Neural crest cell (in vitro differentiated cells): ENCODE measurements at regions not wholly inside any gene's neighbourhood (a gene's known extent, or its start where the extent isn't known, plus 50 kb on each side); places are given as distances from the start of the nearest gene placed in this dataset.

Source experiments
- DNase-seq: peaks from one replicate; pipeline ENCODE4 v3.0.0; 2021; ENCODE audit warnings: low read depth, mixed read lengths, low spot score
- H3K27ac Mint-ChIP-seq: one replicate; pipeline ENCODE4 v1.8.0; 2021; ENCODE audit warnings: mild to moderate bottlenecking, mixed read lengths; ENCODE audit not compliant: unreplicated experiment
- H3K27me3 Mint-ChIP-seq: 2 replicates; pipeline ENCODE4 v1.8.0; 2021; ENCODE audit warnings: low read depth, mild to moderate bottlenecking, mixed read lengths
- H3K36me3 Mint-ChIP-seq: 2 replicates; pipeline ENCODE4 v1.8.0; 2021; ENCODE audit warnings: low read depth, mild to moderate bottlenecking, mixed read lengths
- H3K4me1 Mint-ChIP-seq: 2 replicates; pipeline ENCODE4 v1.8.0; 2021; ENCODE audit warnings: mixed read lengths
- H3K4me3 Mint-ChIP-seq: one replicate; pipeline ENCODE4 v1.8.0; 2021; ENCODE audit warnings: mild to moderate bottlenecking, mixed read lengths
- H3K9me3 Mint-ChIP-seq: 2 replicates; pipeline ENCODE4 v1.8.0; 2021; ENCODE audit warnings: mixed read lengths
- TF ChIP-seq, protein P1 (sequence below): fragments of 200-600 bp; sonication (generic); conservative IDR thresholded peaks from 2 replicates; pipeline ENCODE4 v1.5.0; 2021; ENCODE audit warnings: antibody characterized with exemption, mild to moderate bottlenecking

DNA sequence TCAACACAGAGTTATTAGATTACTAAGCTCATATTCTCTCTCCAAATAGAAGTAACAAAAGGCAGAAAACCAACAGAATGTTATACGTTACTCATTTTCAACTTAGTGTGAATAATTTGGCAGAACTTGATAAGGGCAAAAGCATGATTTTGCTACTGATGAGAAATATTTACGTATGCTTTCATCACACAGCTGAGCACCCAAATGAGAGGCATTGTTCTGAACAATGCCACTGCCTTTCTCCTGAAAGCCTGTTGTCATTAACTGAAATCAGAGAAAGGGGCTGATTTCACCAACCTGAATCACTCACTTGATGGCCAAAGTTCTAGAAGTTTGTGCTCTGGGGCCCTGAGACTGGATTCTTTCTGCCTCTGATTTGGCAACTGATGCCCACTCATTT is 367.5 kb upstream of the PTGER4 start:
- TF ChIP-seq, protein P1, sequence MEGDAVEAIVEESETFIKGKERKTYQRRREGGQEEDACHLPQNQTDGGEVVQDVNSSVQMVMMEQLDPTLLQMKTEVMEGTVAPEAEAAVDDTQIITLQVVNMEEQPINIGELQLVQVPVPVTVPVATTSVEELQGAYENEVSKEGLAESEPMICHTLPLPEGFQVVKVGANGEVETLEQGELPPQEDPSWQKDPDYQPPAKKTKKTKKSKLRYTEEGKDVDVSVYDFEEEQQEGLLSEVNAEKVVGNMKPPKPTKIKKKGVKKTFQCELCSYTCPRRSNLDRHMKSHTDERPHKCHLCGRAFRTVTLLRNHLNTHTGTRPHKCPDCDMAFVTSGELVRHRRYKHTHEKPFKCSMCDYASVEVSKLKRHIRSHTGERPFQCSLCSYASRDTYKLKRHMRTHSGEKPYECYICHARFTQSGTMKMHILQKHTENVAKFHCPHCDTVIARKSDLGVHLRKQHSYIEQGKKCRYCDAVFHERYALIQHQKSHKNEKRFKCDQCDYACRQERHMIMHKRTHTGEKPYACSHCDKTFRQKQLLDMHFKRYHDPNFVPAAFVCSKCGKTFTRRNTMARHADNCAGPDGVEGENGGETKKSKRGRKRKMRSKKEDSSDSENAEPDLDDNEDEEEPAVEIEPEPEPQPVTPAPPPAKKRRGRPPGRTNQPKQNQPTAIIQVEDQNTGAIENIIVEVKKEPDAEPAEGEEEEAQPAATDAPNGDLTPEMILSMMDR = no peak
- no peak overlapping the region for H3K27ac Mint-ChIP-seq
- H3K36me3 Mint-ChIP-seq = no peaks in the 10 kb centered on the region
- no peaks in the 10 kb centered on the region for H3K9me3 Mint-ChIP-seq
- no peak for DNase-seq
- H3K4me1 Mint-ChIP-seq = peaks cover 3% of the 10 kb centered on the region
- H3K4me3 Mint-ChIP-seq = no peak overlapping the region
- H3K27me3 Mint-ChIP-seq = no peaks in the 10 kb centered on the region

DNA sequence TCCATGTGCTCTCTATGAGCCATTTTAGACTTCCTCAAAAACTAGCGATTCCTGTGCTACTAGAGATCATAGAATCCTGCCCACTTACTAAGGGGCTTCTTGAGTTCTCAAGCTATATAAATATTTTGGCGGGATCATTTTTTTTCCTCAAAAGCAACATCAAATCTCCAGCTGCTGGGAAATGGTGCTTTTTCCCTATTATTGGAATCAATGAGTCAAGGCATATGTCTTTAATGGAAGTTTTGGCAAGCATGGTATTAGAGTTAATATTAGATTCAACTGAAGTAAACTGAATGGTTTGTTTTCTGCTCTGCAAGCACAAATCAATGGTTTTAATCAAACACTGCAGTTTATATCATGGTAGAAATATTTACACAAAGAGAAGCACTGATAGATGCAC is 369.9 kb upstream of the PTGER4 start:
- no peaks in the 10 kb centered on the region for H3K4me1 Mint-ChIP-seq
- H3K27me3 Mint-ChIP-seq = no peaks in the 10 kb centered on the region
- no peak overlapping the region for H3K4me3 Mint-ChIP-seq

DNA sequence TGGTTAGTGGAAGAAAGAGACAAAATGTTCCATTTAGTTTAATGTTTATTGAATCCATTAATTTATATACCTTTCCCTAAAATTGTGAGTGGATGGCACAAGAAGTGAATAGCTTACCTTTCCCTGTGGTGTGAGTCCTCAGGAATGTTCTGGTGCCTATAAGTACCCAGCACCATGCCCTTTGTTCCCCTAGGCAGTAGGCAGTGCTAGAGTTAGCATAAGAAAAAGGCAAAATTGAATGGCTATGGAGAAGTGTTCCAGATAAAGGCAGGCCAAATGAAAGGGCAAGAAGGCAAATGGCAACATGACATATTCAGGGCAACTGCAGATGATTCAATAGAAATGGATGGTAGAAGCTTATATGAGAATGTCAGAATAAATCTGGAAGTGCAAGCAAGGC is 370.8 kb upstream of the PTGER4 start:
- Mint-ChIP-seq H3K27ac (no peak overlapping the region), H3K9me3 (no peaks in the 10 kb centered on the region), H3K4me1 (no peaks in the 10 kb centered on the region), H3K27me3 (peaks cover 4% of the 10 kb centered on the region), H3K4me3 (no peak overlapping the region), H3K36me3 (no peaks in the 10 kb centered on the region)
- TF ChIP-seq, protein P1 = no peak
- no peak for DNase-seq

More for the DNA sequence above, 369.9 kb upstream of the PTGER4 start:
- Mint-ChIP-seq H3K9me3 (no peaks in the 10 kb centered on the region), H3K36me3 (no peaks in the 10 kb centered on the region), H3K27ac (no peak overlapping the region)
- DNase-seq = no peak
- TF ChIP-seq, protein P1 = no peak

DNA sequence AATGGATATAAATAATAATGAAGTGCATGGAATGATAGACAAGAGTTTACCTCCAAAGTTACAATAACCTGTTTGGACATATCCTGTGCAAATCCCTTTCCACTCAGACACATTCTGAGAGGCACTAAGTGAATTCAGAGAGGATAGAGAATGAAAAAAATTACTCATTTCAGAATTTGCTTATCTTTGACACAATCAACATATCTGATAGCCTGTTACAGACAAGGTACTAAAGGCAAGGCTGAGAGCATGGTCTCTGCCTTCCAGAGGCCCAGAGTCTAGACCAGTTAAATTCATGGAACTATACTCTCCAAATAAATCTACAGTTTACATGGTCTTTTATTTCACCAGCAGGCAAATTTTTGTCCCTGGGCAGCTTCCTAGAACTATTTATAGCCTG is 371.8 kb upstream of the PTGER4 start:
- Mint-ChIP-seq H3K27ac (no peak overlapping the region), H3K4me3 (no peak overlapping the region), H3K27me3 (peaks cover 4% of the 10 kb centered on the region), H3K4me1 (no peaks in the 10 kb centered on the region), H3K9me3 (no peaks in the 10 kb centered on the region), H3K36me3 (no peaks in the 10 kb centered on the region)
- TF ChIP-seq, protein P1 = no peak
- DNase-seq = no peak

DNA sequence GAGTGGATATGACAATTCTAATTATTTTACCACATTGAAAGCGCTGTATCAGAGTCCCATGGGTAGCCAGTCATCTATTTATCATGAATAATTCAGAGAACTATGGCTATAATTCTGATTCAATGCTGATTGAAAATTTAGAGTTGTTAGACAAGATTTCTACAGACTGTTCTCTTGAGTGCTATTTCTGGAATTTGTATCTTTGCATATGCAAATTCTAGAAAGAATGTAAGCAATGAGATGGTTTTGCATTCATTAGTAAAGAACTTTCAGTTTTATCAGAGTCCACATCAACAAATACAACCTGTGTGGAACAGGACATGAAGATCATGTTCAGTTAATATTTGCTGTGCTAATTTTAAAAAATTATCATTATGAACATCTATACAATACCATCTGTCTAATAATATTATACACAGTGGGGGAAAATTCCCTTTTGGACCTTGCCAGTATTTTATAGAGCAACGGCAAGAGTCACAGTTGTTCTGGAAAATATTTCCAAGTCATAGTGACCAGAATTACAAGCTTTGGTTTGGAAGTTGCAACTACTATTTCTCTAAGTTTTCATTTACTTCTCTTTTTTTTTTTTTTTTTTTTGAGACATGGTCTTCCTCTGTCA is 372.7 kb upstream of the PTGER4 start:
- TF ChIP-seq, protein P1 = no peak
- H3K36me3 Mint-ChIP-seq = no peaks in the 10 kb centered on the region
- no peak overlapping the region for H3K4me3 Mint-ChIP-seq

More for the DNA sequence above, 372.7 kb upstream of the PTGER4 start:
- Mint-ChIP-seq H3K9me3 (no peaks in the 10 kb centered on the region), H3K4me1 (no peaks in the 10 kb centered on the region), H3K27me3 (peaks cover 4% of the 10 kb centered on the region), H3K27ac (no peak overlapping the region)
- DNase-seq = no peak
